ENCODE measurements at regions not wholly inside any gene's neighbourhood (a gene's known extent, or its start where the extent isn't known, plus 50 kb on each side); places are given as distances from the start of the nearest gene placed in this dataset.

- TF ChIP-seq ZNF274 (IDR thresholded peaks at IDR 0.05; ENCODE audit: low read depth, low read length) = no peak
- no peak for TF ChIP-seq YY1 (IDR thresholded peaks at IDR 0.05; ENCODE audit: insufficient read depth, insufficient read length)
- no peak for TF ChIP-seq SUZ12 (IDR thresholded peaks at IDR 0.05; ENCODE audit: extremely low read depth, insufficient read depth, insufficient read length)
Observed at GRCh38 chr6:135796643-135797305, 54.7 kb upstream of the PDE7B start.
